SK-N-SH (cell line): ENCODE measurements at regions not wholly inside any gene's neighbourhood (a gene's known extent, or its start where the extent isn't known, plus 50 kb on each side); places are given as distances from the start of the nearest gene placed in this dataset.

Experiments used
- CHD2 ChIP-seq: fragments of 150-350 bp; IDR thresholded peaks from 2 replicates; pipeline ENCODE4 v1.6.1; 2018; ENCODE audit warnings: low read length; ENCODE audit not compliant: partially characterized antibody
- CTCF ChIP-seq: fragments of 200-600 bp; sonication (generic); IDR thresholded peaks from 2 replicates; pipeline ENCODE4 v1.6.1; 2017; ENCODE audit warnings: antibody characterized with exemption, mild to moderate bottlenecking, moderate library complexity
- EP300 ChIP-seq, 2 experiments: IDR thresholded peaks; 2 replicates each; pipeline versions ENCODE4 v1.4.0 to v1.6.1; 2012; ENCODE audit warnings: borderline replicate concordance in 1 of 2, low read depth in 1 of 2, low read length in 1 of 2
- MAX ChIP-seq: IDR thresholded peaks from 2 replicates; pipeline ENCODE4 v1.4.0; 2012; ENCODE audit warnings: low read depth
- RAD21 ChIP-seq: IDR thresholded peaks from 2 replicates; pipeline ENCODE4 v1.6.1; 2012; ENCODE audit warnings: mild to moderate bottlenecking, low read length
- REST ChIP-seq: IDR thresholded peaks from 2 replicates; pipeline ENCODE4 v1.6.1; 2012; ENCODE audit warnings: mild to moderate bottlenecking, low read depth, low read length, moderate library complexity
- TAF1 ChIP-seq: IDR thresholded peaks from 2 replicates; pipeline ENCODE4 v1.6.1; 2012; ENCODE audit warnings: low read depth, mild to moderate bottlenecking, low read length, moderate library complexity, borderline replicate concordance

GRCh38 chr3:59675495-59675894 is 625.7 kb upstream of the CFAP20DC start:
- no peak for TF ChIP-seq TAF1
- no peak for TF ChIP-seq CHD2
- no peak for TF ChIP-seq REST
- TF ChIP-seq RAD21: no peak
- TF ChIP-seq MAX: no peak
- no peak for TF ChIP-seq CTCF
- no peak for TF ChIP-seq EP300 (IDR thresholded peaks at IDR 0.05; ENCODE audit: borderline replicate concordance in 1 of 2, low read depth in 1 of 2, low read length in 1 of 2)
